ENCODE measurements at regions not wholly inside any gene's neighbourhood (a gene's known extent, or its start where the extent isn't known, plus 50 kb on each side); places are given as distances from the start of the nearest gene placed in this dataset.
"Not testable (repeated sequence)": the region's sequence is repeated elsewhere in the genome, so short reads cannot be mapped to it uniquely, and the experiment has no call there.

- no peak for DNase-seq
Observed at GRCh38 chr13:88436974-88437373, 765.8 kb downstream of the SLITRK5 start.

GRCh38 chr13:88450515-88450914 lies 779.3 kb downstream of the SLITRK5 start:
- no peak for DNase-seq

GRCh38 chr13:88456151-88456550 lies 785.0 kb downstream of the SLITRK5 start:
- no peak for DNase-seq

- no peak for DNase-seq
Observed at GRCh38 chr13:88459331-88459730, 788.2 kb downstream of the SLITRK5 start.

GRCh38 chr13:88461272-88462009 lies 790.3 kb downstream of the SLITRK5 start:
- no peak for DNase-seq

- no peak for DNase-seq
Observed at GRCh38 chr13:88464851-88465250, 793.7 kb downstream of the SLITRK5 start.

- DNase-seq = no peak
Observed at GRCh38 chr13:88472316-88472715, 801.1 kb downstream of the SLITRK5 start.

GRCh38 chr13:88483202-88483601 lies 812.0 kb downstream of the SLITRK5 start:
- no peak for DNase-seq

- no peak for DNase-seq
Observed at GRCh38 chr13:88507909-88508308, 836.7 kb downstream of the SLITRK5 start.

GRCh38 chr13:88512993-88513392 lies 841.8 kb downstream of the SLITRK5 start:
- DNase-seq = not testable (repeated sequence)

- no peak for DNase-seq
Observed at GRCh38 chr13:88526186-88526852, 855.1 kb downstream of the SLITRK5 start.

GRCh38 chr13:88526853-88527215 lies 855.7 kb downstream of the SLITRK5 start:
- DNase-seq = no peak

- no peak for DNase-seq
Observed at GRCh38 chr13:88541994-88542393, 870.8 kb downstream of the SLITRK5 start.

- DNase-seq = no peak
Observed at GRCh38 chr13:88544836-88545235, 873.7 kb downstream of the SLITRK5 start.

GRCh38 chr13:88552966-88553365 lies 881.8 kb downstream of the SLITRK5 start:
- DNase-seq = no peak

- no peak for DNase-seq
Observed at GRCh38 chr13:88565566-88565965, 894.4 kb downstream of the SLITRK5 start.

GRCh38 chr13:88585861-88586260 lies 914.7 kb downstream of the SLITRK5 start:
- DNase-seq = no peak

GRCh38 chr13:88586263-88586662 lies 915.1 kb downstream of the SLITRK5 start:
- no peak for DNase-seq

GRCh38 chr13:88590574-88590973 lies 919.4 kb downstream of the SLITRK5 start:
- no peak for DNase-seq

GRCh38 chr13:88592105-88592504 lies 920.9 kb downstream of the SLITRK5 start:
- no peak for DNase-seq

GRCh38 chr13:88601949-88602348 lies 930.8 kb downstream of the SLITRK5 start:
- no peak for DNase-seq

GRCh38 chr13:88602786-88603777 lies 931.9 kb downstream of the SLITRK5 start:
- DNase-seq = no peak

GRCh38 chr13:88617176-88617575 lies 946.0 kb downstream of the SLITRK5 start:
- no peak for DNase-seq

Measured in CD4-positive, alpha-beta T cell treated with Interleukin-10 for 1 hour (primary cell).